Astrocyte (in vitro differentiated cells and primary cell): ENCODE measurements at regions not wholly inside any gene's neighbourhood (a gene's known extent, or its start where the extent isn't known, plus 50 kb on each side); places are given as distances from the start of the nearest gene placed in this dataset.

Source experiments
- DNase-seq: peaks from one replicate; pipeline ENCODE4 v3.0.0-alpha.2; 2010; ENCODE audit warnings: low read depth
- FAIRE-seq: peaks from 2 replicates; lab custom pipeline; 2011; peaks lifted over from hg19 to GRCh38; lab: Jason Lieb, UNC
- H2AFZ ChIP-seq: 2 replicates; pipeline ENCODE4 v1.6.0; 2012; ENCODE audit warnings: low read depth, low read length, inconsistent platforms
- H3K27ac ChIP-seq: 2 replicates; pipeline ENCODE4 v1.5.1; 2011; ENCODE audit warnings: low read depth, low read length, inconsistent platforms
- H3K27me3 ChIP-seq: 2 replicates; pipeline ENCODE4 v1.6.0; 2011; ENCODE audit warnings: low read length, inconsistent platforms; ENCODE audit not compliant: insufficient read depth
- H3K36me3 ChIP-seq: 2 replicates; pipeline ENCODE4 v1.5.1; 2011; ENCODE audit warnings: low read length, inconsistent platforms; ENCODE audit not compliant: insufficient read depth
- H3K4me1 ChIP-seq: 2 replicates; pipeline ENCODE4 v1.5.1; 2011; ENCODE audit warnings: low read length, inconsistent platforms; ENCODE audit not compliant: insufficient read depth
- H3K4me2 ChIP-seq: 2 replicates; pipeline ENCODE4 v1.6.0; 2012; ENCODE audit warnings: low read length, inconsistent platforms
- H3K4me3 ChIP-seq: 2 replicates; pipeline ENCODE4 v1.5.1; 2011; ENCODE audit warnings: low read depth, mild to moderate bottlenecking, low read length, inconsistent platforms; ENCODE audit not compliant: insufficient read depth
- H3K79me2 ChIP-seq: 2 replicates; pipeline ENCODE4 v1.6.0; 2012; ENCODE audit warnings: mild to moderate bottlenecking, low read length, inconsistent platforms; ENCODE audit not compliant: insufficient read depth
- H3K9ac ChIP-seq: 2 replicates; pipeline ENCODE4 v1.6.0; 2012; ENCODE audit warnings: mild to moderate bottlenecking, low read length, inconsistent platforms
- H3K9me3 ChIP-seq: 2 replicates; pipeline ENCODE4 v1.5.1; 2012; ENCODE audit warnings: low read depth, mild to moderate bottlenecking, low read length, inconsistent platforms; ENCODE audit not compliant: insufficient read depth
- H4K20me1 ChIP-seq: 2 replicates; pipeline ENCODE4 v1.6.0; 2012; ENCODE audit warnings: low read length, inconsistent platforms; ENCODE audit not compliant: insufficient read depth
- H3K27ac Mint-ChIP-seq: one replicate; pipeline ENCODE4 v1.8.0; 2021; ENCODE audit warnings: mild to moderate bottlenecking, mixed read lengths; ENCODE audit not compliant: unreplicated experiment
- H3K27me3 Mint-ChIP-seq: one replicate; pipeline ENCODE4 v1.8.0; 2021; ENCODE audit warnings: low read depth, mixed read lengths; ENCODE audit not compliant: unreplicated experiment
- H3K36me3 Mint-ChIP-seq: one replicate; pipeline ENCODE4 v1.8.0; 2021; ENCODE audit warnings: low read depth, mixed read lengths; ENCODE audit not compliant: unreplicated experiment
- H3K4me1 Mint-ChIP-seq: one replicate; pipeline ENCODE4 v1.8.0; 2021; ENCODE audit warnings: low read depth, mixed read lengths; ENCODE audit not compliant: unreplicated experiment
- H3K4me3 Mint-ChIP-seq: one replicate; pipeline ENCODE4 v1.8.0; 2021; ENCODE audit warnings: mild to moderate bottlenecking, moderate library complexity, mixed read lengths; ENCODE audit not compliant: unreplicated experiment
- H3K9me3 Mint-ChIP-seq: one replicate; pipeline ENCODE4 v1.8.0; 2021; ENCODE audit warnings: mild to moderate bottlenecking, mixed read lengths; ENCODE audit not compliant: unreplicated experiment
- CTCF ChIP-seq: IDR thresholded peaks from 2 replicates; pipeline ENCODE4 v1.5.1; 2011; ENCODE audit warnings: low read depth, mild to moderate bottlenecking, inconsistent platforms, low read length, moderate library complexity; ENCODE audit not compliant: insufficient read depth
- EZH2 ChIP-seq: IDR thresholded peaks from 2 replicates; pipeline ENCODE4 v1.6.1; 2012; ENCODE audit warnings: mild to moderate bottlenecking, low read length, inconsistent platforms; ENCODE audit not compliant: insufficient read depth

GRCh38 chr2:238593678-238594077 is 167.0 kb downstream of the ASB1 start:
- Histone ChIP-seq H3K9ac (no peak overlapping the region), H3K27ac (no peak overlapping the region), H3K4me3 (no peak overlapping the region), H3K4me1 (peaks cover 14% of the 10 kb centered on the region), H3K9me3 (no peaks in the 10 kb centered on the region), H3K36me3 (no peaks in the 10 kb centered on the region), H3K27me3 (no peaks in the 10 kb centered on the region), H4K20me1 (no peaks in the 10 kb centered on the region), H3K4me2 (no peak overlapping the region), H2AFZ (no peak overlapping the region), H3K79me2 (no peaks in the 10 kb centered on the region)
- FAIRE-seq (no peak), DNase-seq (no peak)
- no peak overlapping the region for H3K27ac Mint-ChIP-seq
- H3K36me3 Mint-ChIP-seq, result no peaks in the 10 kb centered on the region
- no peaks in the 10 kb centered on the region for H3K9me3 Mint-ChIP-seq
- no peak overlapping the region for H3K4me3 Mint-ChIP-seq
- H3K27me3 Mint-ChIP-seq, result peaks cover 14% of the 10 kb centered on the region
- H3K4me1 Mint-ChIP-seq, result peaks cover 8% of the 10 kb centered on the region
- TF ChIP-seq CTCF (no peak), EZH2 (no peak)

- no peak overlapping the region for H2AFZ ChIP-seq
- no peaks in the 10 kb centered on the region for H3K36me3 ChIP-seq
- DNase-seq, result no peak
- peaks cover 2% of the 10 kb centered on the region for H3K27me3 ChIP-seq
- no peak for FAIRE-seq
- Mint-ChIP-seq H3K27me3 (peaks cover 23% of the 10 kb centered on the region), H3K4me1 (peaks cover 8% of the 10 kb centered on the region), H3K36me3 (no peaks in the 10 kb centered on the region), H3K4me3 (no peak overlapping the region), H3K9me3 (no peaks in the 10 kb centered on the region), H3K27ac (no peak overlapping the region)
- H4K20me1 ChIP-seq, result no peaks in the 10 kb centered on the region
- no peaks in the 10 kb centered on the region for H3K9me3 ChIP-seq
- TF ChIP-seq EZH2, result no peak
- no peak for TF ChIP-seq CTCF
- no peak overlapping the region for H3K9ac ChIP-seq
- no peak overlapping the region for H3K27ac ChIP-seq
- H3K79me2 ChIP-seq, result no peaks in the 10 kb centered on the region
- no peak overlapping the region for H3K4me3 ChIP-seq
- H3K4me1 ChIP-seq, result peaks cover 14% of the 10 kb centered on the region
- H3K4me2 ChIP-seq, result no peak overlapping the region
Measured at GRCh38 chr2:238594796-238595749, 168.3 kb downstream of the ASB1 start.
